ENCODE measurements at regions not wholly inside any gene's neighbourhood (a gene's known extent, or its start where the extent isn't known, plus 50 kb on each side); places are given as distances from the start of the nearest gene placed in this dataset.

DNA sequence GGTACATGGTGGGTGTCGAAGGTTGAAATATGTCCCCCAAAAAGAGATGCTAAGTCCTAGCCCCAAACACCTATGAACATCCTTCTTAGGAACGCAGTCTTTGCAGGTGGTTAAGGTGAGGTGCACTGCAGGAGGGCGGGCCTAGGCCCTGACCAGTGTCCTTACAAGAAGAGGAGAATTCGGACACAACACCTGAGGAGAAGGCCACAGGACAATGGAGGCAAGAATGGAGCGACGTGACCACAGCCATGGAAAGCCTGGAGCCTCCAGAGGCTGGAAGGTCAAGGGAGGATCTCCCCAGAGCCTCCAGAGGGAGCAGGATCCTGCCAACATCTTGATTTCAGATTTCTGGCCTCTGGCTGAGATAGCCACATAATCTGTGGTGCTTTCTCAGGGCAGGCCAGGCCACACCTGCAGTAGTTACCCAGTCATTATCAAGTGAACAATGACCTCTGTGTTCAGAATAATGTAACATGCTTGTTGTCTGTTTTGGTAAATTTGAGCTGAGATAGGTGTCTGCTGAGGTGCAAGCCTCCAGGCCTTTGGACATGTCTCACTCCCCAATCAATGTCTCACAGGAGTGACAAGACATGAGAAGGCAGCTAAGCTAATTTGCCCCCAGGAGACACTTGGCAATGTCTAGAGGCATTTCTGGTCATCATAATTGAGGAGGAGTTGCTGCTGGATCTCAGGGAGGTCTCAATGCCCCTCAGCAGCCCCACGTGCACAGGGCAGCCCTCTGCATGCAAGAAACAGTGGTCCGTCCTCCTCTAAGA is 498.9 kb downstream of the BRD1 start:
- H3K4me3 Mint-ChIP-seq: no peak overlapping the region
- H3K4me1 Mint-ChIP-seq: no peaks in the 10 kb centered on the region
- ATAC-seq (ENCODE audit: low read depth in 2 of 2) (no peak), DNase-seq (no peak)
- H3K4me3 ChIP-seq (ENCODE audit: low read depth, low read length): no peak overlapping the region
- no peaks in the 10 kb centered on the region for H3K9me3 ChIP-seq (ENCODE audit: control insufficient read depth in 2 of 2, low read length in 2 of 2)
- H3K27me3 ChIP-seq (ENCODE audit: control insufficient read depth, insufficient read depth, low read length): no peaks in the 10 kb centered on the region
- no peaks in the 10 kb centered on the region for H3K36me3 ChIP-seq (ENCODE audit: control insufficient read depth, insufficient read depth, low read length)
- H3K36me3 Mint-ChIP-seq: no peaks in the 10 kb centered on the region
- no peak overlapping the region for H3K27ac Mint-ChIP-seq
- H3K27me3 Mint-ChIP-seq: no peaks in the 10 kb centered on the region
- H3K27ac ChIP-seq (ENCODE audit: insufficient read depth, low read length, poor library complexity, severe bottlenecking): no peak overlapping the region
- no peaks in the 10 kb centered on the region for H3K4me1 ChIP-seq (ENCODE audit: control insufficient read depth, insufficient read depth, low read length, poor library complexity, severe bottlenecking)
- peaks cover 0 to 7% (median 0%) of the 10 kb centered on the region in 7 donors for H3K9me3 Mint-ChIP-seq

DNA sequence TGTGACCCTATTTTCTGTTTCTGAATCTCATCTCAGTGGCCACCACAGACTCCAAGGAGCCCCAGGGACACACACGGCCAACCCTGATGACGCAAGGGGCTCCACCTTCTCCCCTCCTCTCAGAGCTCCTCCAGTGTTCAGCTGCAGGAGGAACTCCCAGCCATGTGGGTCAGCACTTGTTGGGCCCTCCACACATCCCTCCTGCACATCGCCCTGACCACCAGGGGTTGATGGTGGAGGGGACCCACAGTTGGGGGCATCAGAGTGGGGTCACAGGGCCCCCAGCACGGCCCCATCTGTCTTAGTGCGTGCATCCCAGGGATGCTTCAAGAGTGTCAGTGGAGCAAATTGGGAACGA is 499.6 kb downstream of the BRD1 start:
- no peak overlapping the region for H3K4me3 Mint-ChIP-seq
- DNase-seq: no peak

DNA sequence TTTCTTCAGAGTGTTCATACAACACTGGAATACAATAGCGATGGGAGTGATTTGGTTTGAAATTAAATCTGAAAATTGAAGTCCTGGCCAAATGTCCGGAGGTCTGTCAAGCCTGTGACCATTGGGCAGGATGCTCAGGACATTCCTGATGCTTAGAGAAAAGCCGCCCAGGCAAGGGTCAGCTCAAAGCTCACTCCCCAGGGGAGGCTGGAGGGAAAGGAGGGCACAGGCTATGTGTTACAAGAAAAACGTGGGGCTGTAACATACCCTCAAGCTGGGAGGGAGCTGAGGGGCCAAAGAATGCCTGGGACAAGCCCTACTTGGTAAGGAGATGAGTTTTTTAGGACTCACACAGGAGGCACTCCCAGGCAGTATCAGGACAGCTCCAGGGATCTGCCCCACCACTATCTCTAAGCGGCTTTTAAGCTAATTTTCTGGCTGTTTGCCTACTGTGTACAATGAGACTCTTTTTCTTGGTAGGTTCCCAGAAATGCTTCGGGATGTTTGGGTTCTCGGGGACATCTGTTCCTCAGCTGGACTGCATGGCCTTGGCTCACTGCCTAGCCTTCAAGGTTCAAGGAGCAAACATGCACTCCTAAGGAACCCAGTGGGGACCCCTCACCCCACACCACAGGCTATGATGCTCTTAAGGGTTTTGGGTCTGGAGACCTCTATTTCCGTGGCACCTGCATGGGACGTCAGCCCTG is 500.1 kb downstream of the BRD1 start:
- Histone ChIP-seq H3K36me3 (ENCODE audit: control insufficient read depth, insufficient read depth, low read length) (no peaks in the 10 kb centered on the region), H3K4me3 (ENCODE audit: low read depth, low read length) (no peak overlapping the region), H3K4me1 (ENCODE audit: control insufficient read depth, insufficient read depth, low read length, poor library complexity, severe bottlenecking) (no peaks in the 10 kb centered on the region), H3K27me3 (ENCODE audit: control insufficient read depth, insufficient read depth, low read length) (peaks cover 2% of the 10 kb centered on the region), H3K27ac (ENCODE audit: insufficient read depth, low read length, poor library complexity, severe bottlenecking) (no peak overlapping the region), H3K9me3 (ENCODE audit: control insufficient read depth in 2 of 2, low read length in 2 of 2) (no peaks in the 10 kb centered on the region)
- Mint-ChIP-seq H3K27ac (no peak overlapping the region), H3K9me3 (peaks cover 0 to 7% (median 0%) of the 10 kb centered on the region in 7 donors), H3K27me3 (no peaks in the 10 kb centered on the region), H3K36me3 (no peaks in the 10 kb centered on the region), H3K4me3 (no peak overlapping the region), H3K4me1 (no peaks in the 10 kb centered on the region)
- DNase-seq (no peak), ATAC-seq (ENCODE audit: low read depth in 2 of 2) (no peak)

More for the DNA sequence above, 499.6 kb downstream of the BRD1 start:
- Histone ChIP-seq H3K27ac (ENCODE audit: insufficient read depth, low read length, poor library complexity, severe bottlenecking) (no peak overlapping the region), H3K4me3 (ENCODE audit: low read depth, low read length) (no peak overlapping the region), H3K9me3 (ENCODE audit: control insufficient read depth in 2 of 2, low read length in 2 of 2) (no peaks in the 10 kb centered on the region), H3K27me3 (ENCODE audit: control insufficient read depth, insufficient read depth, low read length) (peaks cover 2% of the 10 kb centered on the region), H3K36me3 (ENCODE audit: control insufficient read depth, insufficient read depth, low read length) (no peaks in the 10 kb centered on the region), H3K4me1 (ENCODE audit: control insufficient read depth, insufficient read depth, low read length, poor library complexity, severe bottlenecking) (no peaks in the 10 kb centered on the region)
- H3K4me1 Mint-ChIP-seq: no peaks in the 10 kb centered on the region
- H3K9me3 Mint-ChIP-seq: peaks cover 0 to 7% (median 0%) of the 10 kb centered on the region in 7 donors
- no peaks in the 10 kb centered on the region for H3K36me3 Mint-ChIP-seq
- no peaks in the 10 kb centered on the region for H3K27me3 Mint-ChIP-seq
- H3K27ac Mint-ChIP-seq: no peak overlapping the region
- no peak for ATAC-seq (ENCODE audit: low read depth in 2 of 2)

DNA sequence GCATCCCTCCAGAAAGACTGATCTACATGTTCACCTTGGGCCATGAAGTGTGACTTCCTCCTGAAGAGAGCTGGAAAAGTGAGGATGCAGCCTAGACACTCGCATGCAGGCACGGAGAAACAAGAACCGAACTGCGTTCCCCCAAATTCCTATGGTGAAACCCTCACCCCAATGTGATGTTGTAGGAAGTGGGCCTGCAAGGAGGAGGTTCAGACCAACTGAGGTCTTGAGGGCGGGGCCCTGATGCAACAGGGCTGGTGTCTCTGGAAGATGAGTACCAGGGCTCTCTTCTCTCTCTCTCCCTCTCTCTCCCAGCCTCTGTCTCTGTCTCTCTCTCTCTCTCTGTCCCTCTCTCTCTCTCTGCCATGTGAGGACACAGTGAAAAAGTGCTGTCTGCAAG is 501.1 kb downstream of the BRD1 start:
- no peak for ATAC-seq (ENCODE audit: low read depth in 2 of 2)
- peak overlapping the region in 1 of 4 donors; percentile 62 for H3K4me3 Mint-ChIP-seq
- Histone ChIP-seq H3K4me3 (ENCODE audit: low read depth, low read length) (no peak overlapping the region), H3K4me1 (ENCODE audit: control insufficient read depth, insufficient read depth, low read length, poor library complexity, severe bottlenecking) (no peaks in the 10 kb centered on the region), H3K27me3 (ENCODE audit: control insufficient read depth, insufficient read depth, low read length) (peaks cover 2% of the 10 kb centered on the region), H3K9me3 (ENCODE audit: control insufficient read depth in 2 of 2, low read length in 2 of 2) (no peaks in the 10 kb centered on the region), H3K27ac (ENCODE audit: insufficient read depth, low read length, poor library complexity, severe bottlenecking) (no peak overlapping the region), H3K36me3 (ENCODE audit: control insufficient read depth, insufficient read depth, low read length) (no peaks in the 10 kb centered on the region)
- no peaks in the 10 kb centered on the region for H3K36me3 Mint-ChIP-seq
- no peaks in the 10 kb centered on the region for H3K4me1 Mint-ChIP-seq
- H3K27ac Mint-ChIP-seq: peak overlapping the region in 1 of 3 donors; percentile 81
- H3K9me3 Mint-ChIP-seq: peaks cover 0 to 7% (median 0%) of the 10 kb centered on the region in 7 donors
- DNase-seq: no peak
- H3K27me3 Mint-ChIP-seq: no peaks in the 10 kb centered on the region

DNA sequence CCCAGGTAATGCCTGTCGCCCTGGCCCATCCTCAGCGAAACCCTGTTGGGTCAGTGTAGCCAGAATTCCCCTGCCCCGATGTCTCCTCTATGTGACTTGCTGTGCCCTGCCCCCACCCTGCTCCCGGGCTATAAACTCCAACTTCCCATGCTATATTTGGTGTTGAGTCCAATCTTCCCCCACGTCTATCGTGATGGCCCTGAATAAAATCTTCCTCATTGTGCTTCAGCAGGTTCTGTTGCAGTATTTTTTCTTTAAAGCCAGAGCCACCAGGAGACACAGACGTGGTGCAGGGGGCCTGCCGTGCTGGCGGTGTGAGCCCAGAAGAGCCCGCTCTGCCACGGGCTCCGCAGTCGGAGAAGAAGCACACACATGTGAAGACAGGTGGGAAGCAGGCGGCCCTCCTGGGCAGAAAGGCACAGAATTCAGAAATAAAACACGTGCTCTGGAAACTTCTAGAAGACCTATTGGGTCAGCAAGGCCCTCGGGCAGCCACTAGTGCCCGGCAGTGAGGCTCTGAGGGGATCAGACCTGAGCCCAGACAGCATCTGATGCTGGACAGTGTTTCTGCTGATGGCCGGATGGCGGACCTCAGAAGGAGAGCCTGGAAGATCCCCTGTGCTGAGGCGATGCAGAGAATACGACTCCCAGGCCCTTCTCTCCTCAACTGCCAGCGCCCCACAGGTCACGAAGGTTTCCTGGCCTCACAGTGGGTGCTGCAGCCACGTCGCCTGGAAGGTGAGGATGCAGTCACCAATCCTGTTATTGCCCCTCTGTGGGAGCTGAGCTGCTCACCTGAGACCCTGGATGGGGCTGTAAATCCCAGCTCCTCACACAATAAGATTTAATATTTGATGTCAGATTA is 501.9 kb downstream of the BRD1 start:
- no peaks in the 10 kb centered on the region for H3K36me3 Mint-ChIP-seq
- no peaks in the 10 kb centered on the region for H3K9me3 ChIP-seq (ENCODE audit: control insufficient read depth in 2 of 2, low read length in 2 of 2)
- H3K4me3 ChIP-seq (ENCODE audit: low read depth, low read length): no peak overlapping the region
- H3K4me1 Mint-ChIP-seq: no peaks in the 10 kb centered on the region
- H3K27me3 ChIP-seq (ENCODE audit: control insufficient read depth, insufficient read depth, low read length): peaks cover 2% of the 10 kb centered on the region
- DNase-seq: no peak
- no peak for ATAC-seq (ENCODE audit: low read depth in 2 of 2)
- H3K27ac ChIP-seq (ENCODE audit: insufficient read depth, low read length, poor library complexity, severe bottlenecking): no peak overlapping the region
- H3K27ac Mint-ChIP-seq: no peak overlapping the region
- no peaks in the 10 kb centered on the region for H3K36me3 ChIP-seq (ENCODE audit: control insufficient read depth, insufficient read depth, low read length)
- H3K27me3 Mint-ChIP-seq: no peaks in the 10 kb centered on the region
- H3K4me1 ChIP-seq (ENCODE audit: control insufficient read depth, insufficient read depth, low read length, poor library complexity, severe bottlenecking): no peaks in the 10 kb centered on the region
- H3K4me3 Mint-ChIP-seq: no peak overlapping the region
- H3K9me3 Mint-ChIP-seq: peaks cover 0 to 7% (median 0%) of the 10 kb centered on the region in 7 donors

DNA sequence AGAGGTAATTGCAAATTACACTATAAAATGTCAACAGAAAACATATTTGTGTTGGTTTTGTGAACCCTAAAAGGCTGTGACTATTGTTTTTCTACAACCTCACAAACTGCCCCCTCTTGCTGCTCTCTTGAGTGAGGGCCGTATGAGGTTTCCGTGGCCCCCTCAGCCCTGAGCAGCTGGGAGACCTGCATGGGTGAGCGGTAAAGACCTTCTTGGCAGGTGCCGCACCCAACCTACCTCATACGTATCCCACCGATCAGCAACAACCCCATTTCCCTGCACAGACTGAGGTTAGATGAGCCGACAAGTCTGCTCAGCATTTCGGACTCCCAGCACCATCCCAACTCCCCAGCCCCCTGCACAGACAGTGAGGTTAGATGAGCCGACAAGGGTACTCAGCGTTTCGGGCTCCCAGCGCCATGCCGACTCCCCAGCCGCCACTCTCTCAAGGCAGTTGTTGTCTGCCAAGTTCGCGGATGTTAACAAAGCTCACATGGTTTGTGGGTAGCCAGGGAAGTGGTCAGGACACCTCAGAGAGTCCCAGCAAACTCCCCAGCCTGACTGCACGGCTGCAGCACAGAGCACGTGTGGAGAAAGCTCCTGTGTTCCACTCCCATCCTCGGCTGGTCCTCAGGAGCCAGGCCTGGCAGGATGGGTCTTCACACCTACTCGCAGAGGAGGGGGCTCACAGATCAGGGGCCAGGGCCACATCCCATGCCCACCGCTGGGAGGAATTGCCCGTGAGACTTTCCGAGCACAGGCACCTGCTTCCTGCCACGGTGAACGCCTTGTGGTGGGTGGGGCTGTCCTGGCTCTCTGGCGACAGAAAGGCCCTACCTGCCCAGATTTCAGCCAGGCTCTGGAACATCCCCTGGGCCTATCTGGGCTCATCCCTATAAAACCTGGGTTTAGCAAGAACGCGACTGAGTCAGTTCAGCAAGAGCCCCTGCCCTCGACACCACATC is 502.9 kb downstream of the BRD1 start:
- Mint-ChIP-seq H3K36me3 (no peaks in the 10 kb centered on the region), H3K4me1 (no peaks in the 10 kb centered on the region), H3K4me3 (no peak overlapping the region), H3K27ac (no peak overlapping the region), H3K27me3 (no peaks in the 10 kb centered on the region), H3K9me3 (peaks cover 0 to 7% (median 0%) of the 10 kb centered on the region in 7 donors)
- Histone ChIP-seq H3K4me3 (ENCODE audit: low read depth, low read length) (no peak overlapping the region), H3K36me3 (ENCODE audit: control insufficient read depth, insufficient read depth, low read length) (no peaks in the 10 kb centered on the region), H3K9me3 (ENCODE audit: control insufficient read depth in 2 of 2, low read length in 2 of 2) (no peaks in the 10 kb centered on the region), H3K27ac (ENCODE audit: insufficient read depth, low read length, poor library complexity, severe bottlenecking) (no peak overlapping the region), H3K4me1 (ENCODE audit: control insufficient read depth, insufficient read depth, low read length, poor library complexity, severe bottlenecking) (no peaks in the 10 kb centered on the region), H3K27me3 (ENCODE audit: control insufficient read depth, insufficient read depth, low read length) (peaks cover 2% of the 10 kb centered on the region)
- DNase-seq (no peak), ATAC-seq (ENCODE audit: low read depth in 2 of 2) (no peak)
